Lower leg skin (tissue), 4 donors: ENCODE measurements at regions not wholly inside any gene's neighbourhood (a gene's known extent, or its start where the extent isn't known, plus 50 kb on each side); places are given as distances from the start of the nearest gene placed in this dataset.

Experiments
- DNase-seq, 2 donors: peaks; one replicate each; pipeline ENCODE4 v3.0.0-alpha.2; 2019; ENCODE audit warnings: low spot score in 2 of 2
- H3K4me3 ChIP-seq: fragments of 200-600 bp; sonication (generic); 2 replicates; pipeline ENCODE4 v1.5.1; 2017; ENCODE audit warnings: mild to moderate bottlenecking, low read depth; ENCODE audit not compliant: poor library complexity, severe bottlenecking
- CTCF ChIP-seq, 3 donors: fragments of 450-650 bp; IDR thresholded peaks; one replicate each; pipeline ENCODE4 v1.5.1; 2016; ENCODE audit warnings: antibody characterized with exemption in 3 of 3, mild to moderate bottlenecking in 3 of 3, moderate library complexity in 2 of 3
- POLR2A ChIP-seq, 2 donors: fragments of 450-650 bp; IDR thresholded peaks; one replicate each; pipeline ENCODE4 v1.6.1; 2016 to 2017; ENCODE audit warnings: antibody characterized with exemption in 2 of 2, mild to moderate bottlenecking in 1 of 2, moderate library complexity in 1 of 2
- WGBS, 2 donors: methylation state at CpG; one replicate each; pipeline ENCODE4 v1.1.5; 2018; 5-methylcytosine and 5-hydroxymethylcytosine counted together
- intact Hi-C: fragments of 100-400 bp; cut with DNase I; formaldehyde crosslinking; loops from one replicate; pipeline ENCODE4 v1.15.0; 2023; ENCODE audit warnings: low total_unique reads

GRCh38 chr2:186130748-186131641 lies 355.1 kb upstream of the ZC3H15 start:
- TF ChIP-seq CTCF (IDR thresholded peaks at IDR 0.05) (no peak), POLR2A (IDR thresholded peaks at IDR 0.05) (no peak)
- no peak for DNase-seq
- intact Hi-C loops: no loop called here
- H3K4me3 ChIP-seq: no peak overlapping the region
- 61 to 70% methylated on average over 3 of the region's 3 CpGs for WGBS, 2 donors

GRCh38 chr2:186135686-186136085 lies 350.4 kb upstream of the ZC3H15 start:
- DNase-seq: no peak
- 38 to 57% methylated on average over 1 of the region's 1 CpG for WGBS, 2 donors
- intact Hi-C loops: no loop called here

GRCh38 chr2:186136860-186137259 lies 349.2 kb upstream of the ZC3H15 start:
- no peak for DNase-seq
- no peak overlapping the region for H3K4me3 ChIP-seq
- intact Hi-C loops: no loop called here
- TF ChIP-seq POLR2A (IDR thresholded peaks at IDR 0.05) (no peak), CTCF (IDR thresholded peaks at IDR 0.05) (no peak)

More at GRCh38 chr2:186135686-186136085, 350.4 kb upstream of the ZC3H15 start:
- TF ChIP-seq POLR2A (IDR thresholded peaks at IDR 0.05) (no peak), CTCF (IDR thresholded peaks at IDR 0.05) (no peak)
- H3K4me3 ChIP-seq: no peak overlapping the region

- TF ChIP-seq CTCF (IDR thresholded peaks at IDR 0.05): no peak
- no peak for TF ChIP-seq POLR2A (IDR thresholded peaks at IDR 0.05)
- intact Hi-C loops: no loop called here
- DNase-seq: no peak
- H3K4me3 ChIP-seq: no peak overlapping the region
- WGBS, 2 donors: 86 to 93% methylated on average over 2 of the region's 2 CpGs
Measured at GRCh38 chr2:186138845-186139244, 347.2 kb upstream of the ZC3H15 start.

- no peak for DNase-seq
- H3K4me3 ChIP-seq: no peak overlapping the region
- intact Hi-C loops: no loop called here
- TF ChIP-seq POLR2A (IDR thresholded peaks at IDR 0.05) (no peak), CTCF (IDR thresholded peaks at IDR 0.05) (no peak)
Measured at GRCh38 chr2:186159101-186159500, 327.0 kb upstream of the ZC3H15 start.

GRCh38 chr2:186164325-186164724 lies 321.7 kb upstream of the ZC3H15 start:
- H3K4me3 ChIP-seq: no peak overlapping the region
- intact Hi-C loops: no loop called here
- TF ChIP-seq CTCF (IDR thresholded peaks at IDR 0.05) (no peak), POLR2A (IDR thresholded peaks at IDR 0.05) (no peak)
- DNase-seq: no peak
- 96 to 100% methylated on average over 2 of the region's 2 CpGs for WGBS, 2 donors
